ENCODE measurements at regions not wholly inside any gene's neighbourhood (a gene's known extent, or its start where the extent isn't known, plus 50 kb on each side); places are given as distances from the start of the nearest gene placed in this dataset.

DNA sequence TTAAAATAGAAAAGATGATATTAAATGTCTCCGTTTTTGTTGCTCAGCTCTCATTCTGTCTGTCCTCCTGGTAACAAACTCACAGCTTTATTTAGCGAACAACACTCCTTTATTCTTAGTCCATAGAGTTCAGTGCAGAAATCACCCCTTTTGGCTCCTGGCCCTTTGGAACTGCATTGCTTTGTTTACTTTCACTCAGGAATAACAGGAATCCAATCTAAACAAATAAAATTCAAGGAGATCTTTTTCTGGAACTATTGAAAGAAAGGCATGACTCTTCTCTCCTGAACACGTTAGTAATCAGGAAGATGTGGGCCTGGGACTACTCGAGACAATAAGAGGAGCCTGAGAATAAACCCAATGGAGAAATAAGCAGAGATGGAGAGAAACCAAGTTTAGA, 409.2 kb downstream of the DIPK2A start:
- peak; percentile 82 for DNase-seq (ENCODE audit: low spot score)

- DNase-seq (ENCODE audit: low spot score): no peak
These were observed 410.0 kb downstream of the DIPK2A start for GRCh38 chr3:144381607-144382006.

- no peak for DNase-seq (ENCODE audit: low spot score)
These were observed 412.8 kb downstream of the DIPK2A start for GRCh38 chr3:144384241-144384979.

DNA sequence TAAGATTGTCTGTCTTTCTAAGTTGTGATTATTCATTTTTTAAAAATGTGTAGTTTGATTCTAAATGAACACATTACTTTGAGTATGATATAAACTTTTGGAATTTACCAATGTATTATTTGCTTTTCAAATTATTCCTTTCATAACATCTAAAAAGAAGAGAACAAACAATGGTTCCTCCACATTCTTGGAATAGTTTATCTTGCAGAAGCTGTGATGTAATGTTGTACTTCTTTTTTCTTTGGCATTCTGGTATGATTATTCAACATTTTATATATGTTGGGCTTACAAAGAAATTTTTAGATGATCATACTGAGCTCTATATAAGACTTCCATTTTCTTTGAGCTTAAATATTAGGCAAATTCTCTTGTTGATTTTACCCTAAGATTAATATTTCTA, 419.2 kb downstream of the DIPK2A start:
- no peak for DNase-seq (ENCODE audit: low spot score)

DNA sequence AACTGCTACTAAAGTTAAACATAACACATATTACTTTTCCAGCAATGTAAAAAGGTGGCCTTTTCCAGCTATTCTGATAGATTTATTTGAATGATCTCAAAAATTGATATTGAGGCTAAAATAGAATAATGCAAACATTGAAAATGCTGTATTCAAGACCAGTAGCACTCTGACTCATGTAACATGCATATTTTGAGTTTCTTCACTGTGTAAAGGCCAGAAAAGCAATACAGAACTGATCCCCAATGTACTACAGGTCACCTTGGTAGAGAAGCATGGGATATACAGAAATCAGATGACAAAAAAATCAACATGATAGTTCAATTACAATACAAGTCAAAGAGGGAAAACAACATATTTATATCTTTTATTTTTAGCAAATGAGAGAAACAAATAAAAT, 419.6 kb downstream of the DIPK2A start:
- DNase-seq (ENCODE audit: low spot score): no peak

- DNase-seq (ENCODE audit: low spot score): no peak
These were observed 422.4 kb downstream of the DIPK2A start for GRCh38 chr3:144394032-144394431.

- DNase-seq (ENCODE audit: low spot score): no peak
These were observed 430.8 kb downstream of the DIPK2A start for GRCh38 chr3:144402430-144402829.

GRCh38 chr3:144403040-144403457, 431.4 kb downstream of the DIPK2A start:
- DNase-seq (ENCODE audit: low spot score): no peak

DNA sequence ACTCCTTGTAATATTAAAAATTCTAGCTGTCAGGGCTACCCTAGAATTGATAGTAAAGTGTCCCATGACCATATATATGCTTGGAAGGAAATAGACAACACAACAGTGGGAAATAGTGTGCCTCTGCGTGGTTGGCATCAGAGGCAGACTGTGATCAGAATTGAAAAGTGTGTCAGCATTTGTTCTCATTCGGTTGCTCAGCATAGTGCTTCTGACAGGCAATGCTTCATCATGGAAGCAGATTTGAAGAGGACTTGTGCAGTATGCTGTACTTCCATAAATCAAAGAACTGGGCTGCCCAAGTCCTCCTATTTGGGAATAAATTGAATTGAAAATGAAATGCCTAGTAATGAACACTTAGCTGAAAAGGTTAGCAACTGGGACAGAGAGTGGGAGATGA, 435.7 kb downstream of the DIPK2A start:
- DNase-seq (ENCODE audit: low spot score): peak; percentile 24

GRCh38 chr3:144409319-144409718, 437.7 kb downstream of the DIPK2A start:
- DNase-seq (ENCODE audit: low spot score): no peak

GRCh38 chr3:144413068-144413467, 441.4 kb downstream of the DIPK2A start:
- no peak for DNase-seq (ENCODE audit: low spot score)

- DNase-seq (ENCODE audit: low spot score): no peak
These were observed 443.9 kb downstream of the DIPK2A start for GRCh38 chr3:144415492-144415891.

- DNase-seq (ENCODE audit: low spot score): no peak
These were observed 453.0 kb downstream of the DIPK2A start for GRCh38 chr3:144424606-144425005.

DNA sequence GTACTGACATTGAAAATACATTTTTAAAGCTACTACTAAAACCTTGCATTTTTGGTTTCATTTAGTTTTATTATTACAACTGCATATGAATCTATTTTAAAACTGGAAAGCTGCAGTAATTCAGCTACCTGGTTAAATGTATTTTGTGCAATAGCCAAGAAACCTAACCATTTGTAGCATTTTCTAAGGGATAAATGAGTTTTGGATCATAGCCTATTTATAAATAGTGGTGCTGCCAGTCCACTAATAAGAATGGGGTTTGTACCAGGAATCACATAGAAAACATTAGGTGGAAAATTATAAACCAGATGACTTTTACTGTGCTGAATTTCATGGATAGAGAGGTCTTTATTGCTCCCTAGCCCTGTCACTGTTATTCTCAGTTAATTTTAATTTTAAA, 454.7 kb downstream of the DIPK2A start:
- DNase-seq (ENCODE audit: low spot score): no peak

DNA sequence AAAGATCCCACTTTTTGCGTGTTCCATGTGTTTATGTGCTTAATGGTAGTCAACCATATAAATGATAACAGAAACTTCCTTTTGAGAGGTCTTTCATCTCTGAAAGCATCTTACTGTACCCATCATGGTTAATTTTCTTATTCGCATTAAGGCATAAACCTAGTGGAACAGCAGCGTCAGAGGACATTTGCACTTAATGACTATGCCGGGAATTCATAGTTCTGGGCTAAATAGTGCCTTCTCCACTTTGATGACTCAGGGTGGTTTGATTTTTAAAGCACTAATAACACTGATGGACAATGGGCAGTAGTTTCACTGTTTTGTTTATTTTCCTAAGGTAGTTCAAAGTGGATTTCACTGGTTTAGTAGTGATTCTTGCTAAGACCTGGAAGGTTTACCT, 455.3 kb downstream of the DIPK2A start:
- DNase-seq (ENCODE audit: low spot score): no peak

DNA sequence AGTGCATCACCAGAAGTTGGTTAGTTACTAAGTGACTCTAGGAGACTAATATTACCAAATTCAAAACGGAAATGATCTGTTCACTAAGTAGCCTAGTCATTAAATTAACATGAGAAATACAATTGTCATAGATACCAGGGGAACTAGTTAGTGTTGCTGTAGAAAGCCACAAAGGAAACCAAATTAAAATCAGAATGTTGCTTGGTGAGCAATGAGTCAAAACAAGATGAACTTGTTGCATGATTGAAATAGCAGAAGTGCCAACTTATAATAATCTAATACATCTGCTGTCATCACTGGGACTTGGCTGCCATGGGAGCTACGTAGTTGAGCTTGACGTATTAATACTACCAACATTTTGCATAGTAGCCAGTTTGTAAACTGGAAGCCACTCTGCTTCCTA, 458.1 kb downstream of the DIPK2A start:
- DNase-seq (ENCODE audit: low spot score): no peak

DNA sequence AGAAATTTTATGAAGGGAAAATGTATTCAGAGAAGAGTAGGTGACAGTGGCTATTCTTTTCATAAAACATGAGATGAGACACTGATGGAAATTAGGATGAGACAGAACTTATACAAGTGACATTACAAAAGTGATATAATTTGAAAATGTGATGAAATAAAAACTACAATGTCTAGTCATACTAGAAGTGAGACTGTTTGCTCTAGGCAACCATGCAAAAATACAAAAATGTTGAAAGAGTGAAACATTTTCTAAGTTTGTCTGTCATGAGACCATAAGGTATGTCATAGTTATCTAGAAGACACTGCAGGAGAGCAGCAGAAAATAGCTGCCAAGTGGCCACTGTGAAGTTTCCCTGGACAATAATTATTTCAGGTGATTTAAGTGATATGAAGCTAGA, 459.5 kb downstream of the DIPK2A start:
- no peak for DNase-seq (ENCODE audit: low spot score)

DNA sequence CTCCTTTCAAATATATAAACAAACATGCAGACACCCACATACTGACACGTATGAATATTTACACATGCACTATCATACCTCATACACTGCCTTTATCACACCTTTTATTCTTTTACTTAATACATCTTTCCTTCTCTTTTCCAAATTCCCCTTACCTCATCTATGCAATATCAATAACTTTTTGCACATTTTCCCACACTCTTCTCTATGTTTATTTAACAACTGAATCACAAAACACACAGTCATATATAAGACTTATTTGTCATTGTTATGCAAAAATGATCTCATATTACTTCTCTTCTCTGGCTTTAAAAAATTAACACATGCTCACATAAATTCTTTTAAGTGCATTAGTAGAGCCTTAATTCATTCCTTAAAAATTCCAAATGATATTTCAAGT, 461.4 kb downstream of the DIPK2A start:
- no peak for DNase-seq (ENCODE audit: low spot score)

- DNase-seq (ENCODE audit: low spot score): no peak
These were observed 466.4 kb downstream of the DIPK2A start for GRCh38 chr3:144437989-144438388.

DNA sequence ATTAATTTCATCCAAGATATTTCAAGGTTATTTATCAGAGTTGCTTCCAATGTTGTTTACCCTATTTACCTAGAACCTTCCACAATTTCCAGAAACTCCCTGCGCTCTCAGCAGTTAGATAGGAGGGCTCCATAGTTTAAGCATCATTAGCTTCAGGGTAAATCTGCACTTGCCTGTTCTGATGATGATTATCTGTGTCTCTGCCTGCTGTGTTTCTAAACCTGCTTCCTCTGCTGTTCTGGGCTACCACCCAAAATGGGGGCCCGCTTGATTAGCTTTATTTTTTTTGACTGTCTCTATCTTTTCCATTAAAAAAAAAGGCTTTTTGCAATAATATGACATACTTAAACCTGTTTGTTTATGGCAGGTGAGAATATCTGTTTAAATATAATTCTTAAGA, 472.4 kb downstream of the DIPK2A start:
- no peak for DNase-seq (ENCODE audit: low spot score)

- no peak for DNase-seq (ENCODE audit: low spot score)
These were observed 472.9 kb downstream of the DIPK2A start for GRCh38 chr3:144444546-144444945.

DNA sequence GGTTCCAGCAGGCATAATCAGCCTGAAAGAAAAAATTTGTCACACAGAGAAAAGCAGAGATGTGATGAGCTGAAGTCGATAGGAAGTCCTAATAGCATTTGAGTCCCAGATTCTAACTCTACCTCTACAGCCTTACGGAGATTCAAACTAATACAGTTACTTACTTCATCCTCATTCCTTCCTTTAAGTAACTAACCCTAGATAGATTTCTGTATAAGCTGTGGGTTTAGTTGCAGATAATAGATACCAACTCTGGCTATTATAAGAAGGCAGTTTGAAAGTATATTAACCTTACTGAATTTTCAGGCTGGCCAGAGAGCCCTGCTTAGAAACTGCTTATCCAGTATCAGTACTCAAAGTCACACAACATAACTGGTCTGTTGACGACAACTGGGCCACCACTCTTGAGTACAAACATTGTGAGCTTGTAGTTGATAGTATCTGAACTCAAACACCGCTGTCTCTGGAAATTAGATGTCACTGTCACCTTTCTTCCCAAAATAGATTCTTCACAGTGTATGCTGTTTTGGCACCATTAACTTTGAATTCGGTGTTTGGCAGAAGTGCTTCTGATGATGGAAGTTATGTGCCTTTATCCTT, 484.3 kb downstream of the DIPK2A start:
- no peak for DNase-seq (ENCODE audit: low spot score)

GRCh38 chr3:144457758-144458157, 486.1 kb downstream of the DIPK2A start:
- no peak for DNase-seq (ENCODE audit: low spot score)

- no peak for DNase-seq (ENCODE audit: low spot score)
These were observed 486.7 kb downstream of the DIPK2A start for GRCh38 chr3:144458283-144458682.
